Bronchial epithelial cell (primary cell): ENCODE measurements at regions not wholly inside any gene's neighbourhood (a gene's known extent, or its start where the extent isn't known, plus 50 kb on each side); places are given as distances from the start of the nearest gene placed in this dataset.

Experiments
- DNase-seq: peaks from one replicate; pipeline ENCODE4 v3.0.0-alpha.2; 2010; ENCODE audit warnings: low read depth
- FAIRE-seq: peaks from 2 replicates; lab custom pipeline; 2011; peaks lifted over from hg19 to GRCh38; lab: Jason Lieb, UNC
- H3K27me3 ChIP-seq: 2 replicates; pipeline ENCODE4 v1.5.1; 2011; ENCODE audit warnings: low read length; ENCODE audit not compliant: control insufficient read depth, insufficient read depth
- H3K36me3 ChIP-seq: 2 replicates; pipeline ENCODE4 v1.5.1; 2011; ENCODE audit warnings: low read length; ENCODE audit not compliant: control insufficient read depth, insufficient read depth
- H3K4me3 ChIP-seq: 2 replicates; pipeline ENCODE4 v1.5.1; 2011; ENCODE audit warnings: mild to moderate bottlenecking, low read depth, low read length, control low read depth
- CTCF ChIP-seq: IDR thresholded peaks from 2 replicates; pipeline ENCODE4 v1.5.1; 2011; ENCODE audit warnings: mild to moderate bottlenecking, moderate library complexity, low read length, control low read depth, inconsistent platforms; ENCODE audit not compliant: insufficient read depth, severe bottlenecking

DNA sequence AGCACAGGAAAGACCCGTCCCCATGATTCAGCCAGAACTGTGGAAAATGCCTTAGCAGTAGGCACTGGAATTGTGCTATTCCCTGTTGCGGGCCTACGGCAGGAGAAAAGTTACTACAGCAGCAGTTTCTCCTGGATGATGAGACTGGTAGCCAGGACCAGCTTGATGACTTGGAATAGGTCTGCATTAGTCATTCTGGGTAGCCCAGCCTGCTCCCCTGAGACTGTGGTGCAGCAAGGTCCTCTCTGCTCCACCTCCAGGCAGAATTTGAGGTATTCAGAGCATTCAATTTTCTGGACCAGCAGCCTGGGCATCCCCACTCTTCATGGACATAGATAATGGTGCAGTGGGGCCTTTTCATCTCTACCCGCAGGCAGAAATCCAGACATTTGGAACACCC lies 490.0 kb downstream of the SH2D4B start:
- FAIRE-seq (no peak), DNase-seq (no peak)
- Histone ChIP-seq H3K4me3 (no peak overlapping the region), H3K36me3 (no peaks in the 10 kb centered on the region), H3K27me3 (no peaks in the 10 kb centered on the region)
- no peak for TF ChIP-seq CTCF

- TF ChIP-seq CTCF, result no peak
- no peak for FAIRE-seq
- H3K4me3 ChIP-seq, result no peak overlapping the region
- H3K27me3 ChIP-seq, result no peaks in the 10 kb centered on the region
- no peak for DNase-seq
- no peaks in the 10 kb centered on the region for H3K36me3 ChIP-seq
Measured at GRCh38 chr10:81031774-81032173, 494.1 kb downstream of the SH2D4B start.

- no peak for TF ChIP-seq CTCF
- DNase-seq (no peak), FAIRE-seq (no peak)
- H3K36me3 ChIP-seq, result no peaks in the 10 kb centered on the region
- H3K27me3 ChIP-seq, result no peaks in the 10 kb centered on the region
- no peak overlapping the region for H3K4me3 ChIP-seq
Measured at GRCh38 chr10:81034383-81034782, 496.7 kb downstream of the SH2D4B start.

- DNase-seq (no peak), FAIRE-seq (no peak)
- Histone ChIP-seq H3K36me3 (no peaks in the 10 kb centered on the region), H3K27me3 (no peaks in the 10 kb centered on the region), H3K4me3 (no peak overlapping the region)
- TF ChIP-seq CTCF, result no peak
Measured at GRCh38 chr10:81036257-81036656, 498.6 kb downstream of the SH2D4B start.

DNA sequence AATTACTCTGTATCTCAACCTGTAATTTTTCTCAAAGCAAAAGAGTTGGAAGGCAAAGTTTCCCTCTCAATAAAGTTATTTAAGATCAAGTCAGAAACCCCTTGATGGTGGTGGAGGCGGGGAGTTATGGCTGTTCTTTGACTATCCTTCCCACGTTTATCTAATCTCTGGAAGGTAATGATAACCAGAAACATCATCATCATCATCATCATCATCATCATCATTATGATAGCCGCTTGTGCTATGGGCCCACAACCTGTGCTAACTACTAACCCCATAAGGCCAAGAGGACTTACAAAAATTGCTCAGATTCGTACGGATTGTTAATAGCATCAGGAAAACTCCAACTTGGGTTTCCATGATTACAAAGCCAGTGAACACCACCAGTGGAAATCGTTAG lies 502.3 kb downstream of the SH2D4B start:
- no peak overlapping the region for H3K4me3 ChIP-seq
- H3K36me3 ChIP-seq, result no peaks in the 10 kb centered on the region
- FAIRE-seq (no peak), DNase-seq (no peak)
- H3K27me3 ChIP-seq, result no peaks in the 10 kb centered on the region
- no peak for TF ChIP-seq CTCF

GRCh38 chr10:81040940-81041339 lies 503.2 kb downstream of the SH2D4B start:
- FAIRE-seq, result no peak
- no peak overlapping the region for H3K4me3 ChIP-seq
- no peaks in the 10 kb centered on the region for H3K27me3 ChIP-seq
- no peaks in the 10 kb centered on the region for H3K36me3 ChIP-seq
- no peak for DNase-seq
- TF ChIP-seq CTCF, result no peak
